SK-N-SH (cell line): ENCODE measurements at regions not wholly inside any gene's neighbourhood (a gene's known extent, or its start where the extent isn't known, plus 50 kb on each side); places are given as distances from the start of the nearest gene placed in this dataset.

Experiments used
- CTCF ChIP-seq: fragments of 200-600 bp; sonication (generic); IDR thresholded peaks from 2 replicates; pipeline ENCODE4 v1.6.1; 2017; ENCODE audit warnings: antibody characterized with exemption, mild to moderate bottlenecking, moderate library complexity
- EP300 ChIP-seq, 2 experiments: IDR thresholded peaks; 2 replicates each; pipeline versions ENCODE4 v1.4.0 to v1.6.1; 2012; ENCODE audit warnings: borderline replicate concordance in 1 of 2, low read depth in 1 of 2, low read length in 1 of 2
- MAX ChIP-seq: IDR thresholded peaks from 2 replicates; pipeline ENCODE4 v1.4.0; 2012; ENCODE audit warnings: low read depth
- MEF2A ChIP-seq: IDR thresholded peaks from 2 replicates; pipeline ENCODE4 v1.4.0; 2012; ENCODE audit warnings: low read depth, borderline replicate concordance
- NFIC ChIP-seq: IDR thresholded peaks from 2 replicates; pipeline ENCODE4 v1.4.0; 2012; ENCODE audit warnings: borderline replicate concordance
- PBX3 ChIP-seq: IDR thresholded peaks from 2 replicates; pipeline ENCODE4; 2012
- RAD21 ChIP-seq: IDR thresholded peaks from 2 replicates; pipeline ENCODE4 v1.6.1; 2012; ENCODE audit warnings: mild to moderate bottlenecking, low read length
- RCOR1 ChIP-seq: fragments of 150-350 bp; IDR thresholded peaks from 2 replicates; pipeline ENCODE4 v1.6.1; 2017; ENCODE audit warnings: antibody characterized with exemption, low read length
- REST ChIP-seq: IDR thresholded peaks from 2 replicates; pipeline ENCODE4 v1.6.1; 2012; ENCODE audit warnings: mild to moderate bottlenecking, low read depth, low read length, moderate library complexity
- RFX5 ChIP-seq: IDR thresholded peaks from 2 replicates; pipeline ENCODE4 v1.6.1; 2012; ENCODE audit warnings: mild to moderate bottlenecking, improper control_type of control experiment, low read length
- TAF1 ChIP-seq: IDR thresholded peaks from 2 replicates; pipeline ENCODE4 v1.6.1; 2012; ENCODE audit warnings: low read depth, mild to moderate bottlenecking, low read length, moderate library complexity, borderline replicate concordance
- USF2 ChIP-seq: fragments of 150-350 bp; IDR thresholded peaks from 2 replicates; pipeline ENCODE4 v1.6.1; 2017; ENCODE audit warnings: antibody characterized with exemption, low read length, low read depth, borderline replicate concordance
- YY1 ChIP-seq: IDR thresholded peaks from 2 replicates; pipeline ENCODE4 v1.4.0; 2012; ENCODE audit warnings: low read depth, mild to moderate bottlenecking
- ZBTB33 ChIP-seq: IDR thresholded peaks from 2 replicates; pipeline ENCODE4 v1.4.0; 2012; ENCODE audit warnings: low read depth, borderline replicate concordance

- TF ChIP-seq CTCF (no peak), RCOR1 (no peak), RAD21 (no peak), YY1 (no peak), MAX (no peak), PBX3 (no peak), REST (no peak), RFX5 (no peak), EP300 (IDR thresholded peaks at IDR 0.05; ENCODE audit: borderline replicate concordance in 1 of 2, low read depth in 1 of 2, low read length in 1 of 2) (no peak), USF2 (no peak), ZBTB33 (no peak), TAF1 (no peak), NFIC (no peak), MEF2A (no peak)
These were observed 495.4 kb upstream of the PIK3C3 start for GRCh38 chr18:41459656-41460055.
